Fibroblast of the aortic adventitia (primary cell): ENCODE measurements at regions not wholly inside any gene's neighbourhood (a gene's known extent, or its start where the extent isn't known, plus 50 kb on each side); places are given as distances from the start of the nearest gene placed in this dataset.
A peak's percentile ranks its signal among the peaks of the same experiment; 100 is the strongest.
"Not testable (repeated sequence)": the region's sequence is repeated elsewhere in the genome, so short reads cannot be mapped to it uniquely, and the experiment has no call there.

Experiments used
- DNase-seq: peaks from one replicate; pipeline ENCODE4 v3.0.0-alpha.2; 2010; ENCODE audit warnings: low read depth
- H3K4me3 ChIP-seq: 2 replicates; pipeline ENCODE4 v1.5.1; 2011; ENCODE audit warnings: low read depth, mild to moderate bottlenecking, control low read depth, low read length, moderate library complexity
- TF ChIP-seq, protein P1 (sequence below): IDR thresholded peaks from 2 replicates; pipeline ENCODE4 v1.5.1; 2011; ENCODE audit warnings: mild to moderate bottlenecking, low read length, control low read depth, inconsistent platforms; ENCODE audit not compliant: insufficient read depth

DNA sequence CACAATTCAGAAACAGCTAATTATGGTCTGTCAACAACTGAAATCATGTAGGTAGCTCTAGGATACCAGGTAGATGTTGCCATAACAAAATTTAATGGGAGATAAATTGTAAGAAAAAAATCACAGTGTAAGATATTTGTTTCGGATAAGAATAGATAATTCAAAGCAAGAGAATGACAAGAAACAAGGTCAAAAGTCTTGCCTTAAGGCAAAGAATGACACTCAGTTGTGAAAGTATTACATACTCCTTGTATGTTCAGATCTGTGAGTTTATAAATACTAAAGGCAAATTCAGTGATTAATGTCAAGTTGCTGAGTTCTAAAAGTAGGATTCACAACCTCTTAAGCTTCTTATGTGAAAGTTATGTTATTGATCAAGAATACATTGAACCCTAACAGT lies 772.2 kb upstream of the SGO1 start:
- no peak for DNase-seq
- H3K4me3 ChIP-seq: no peak overlapping the region
- TF ChIP-seq, protein P1, sequence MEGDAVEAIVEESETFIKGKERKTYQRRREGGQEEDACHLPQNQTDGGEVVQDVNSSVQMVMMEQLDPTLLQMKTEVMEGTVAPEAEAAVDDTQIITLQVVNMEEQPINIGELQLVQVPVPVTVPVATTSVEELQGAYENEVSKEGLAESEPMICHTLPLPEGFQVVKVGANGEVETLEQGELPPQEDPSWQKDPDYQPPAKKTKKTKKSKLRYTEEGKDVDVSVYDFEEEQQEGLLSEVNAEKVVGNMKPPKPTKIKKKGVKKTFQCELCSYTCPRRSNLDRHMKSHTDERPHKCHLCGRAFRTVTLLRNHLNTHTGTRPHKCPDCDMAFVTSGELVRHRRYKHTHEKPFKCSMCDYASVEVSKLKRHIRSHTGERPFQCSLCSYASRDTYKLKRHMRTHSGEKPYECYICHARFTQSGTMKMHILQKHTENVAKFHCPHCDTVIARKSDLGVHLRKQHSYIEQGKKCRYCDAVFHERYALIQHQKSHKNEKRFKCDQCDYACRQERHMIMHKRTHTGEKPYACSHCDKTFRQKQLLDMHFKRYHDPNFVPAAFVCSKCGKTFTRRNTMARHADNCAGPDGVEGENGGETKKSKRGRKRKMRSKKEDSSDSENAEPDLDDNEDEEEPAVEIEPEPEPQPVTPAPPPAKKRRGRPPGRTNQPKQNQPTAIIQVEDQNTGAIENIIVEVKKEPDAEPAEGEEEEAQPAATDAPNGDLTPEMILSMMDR: no peak

DNA sequence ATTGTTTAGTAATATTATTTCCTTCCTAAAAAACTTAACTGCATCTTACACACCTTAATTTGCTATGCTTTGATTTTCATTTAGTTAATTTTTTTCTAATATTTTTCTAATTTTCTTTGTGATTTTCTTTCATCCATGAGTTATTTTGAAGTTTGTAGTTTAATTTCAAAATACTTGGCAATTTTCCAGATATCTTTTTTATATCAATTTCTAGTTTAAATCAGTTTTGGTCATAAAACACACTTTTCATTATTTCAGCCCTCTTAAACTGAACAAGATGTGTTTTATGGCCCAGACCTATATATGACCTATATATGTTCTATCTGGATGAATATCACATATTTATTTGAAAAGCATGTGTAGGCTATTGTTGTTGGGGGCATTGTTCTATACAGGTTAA lies 759.9 kb upstream of the SGO1 start:
- TF ChIP-seq, protein P1: no peak
- no peak overlapping the region for H3K4me3 ChIP-seq
- DNase-seq: no peak

DNA sequence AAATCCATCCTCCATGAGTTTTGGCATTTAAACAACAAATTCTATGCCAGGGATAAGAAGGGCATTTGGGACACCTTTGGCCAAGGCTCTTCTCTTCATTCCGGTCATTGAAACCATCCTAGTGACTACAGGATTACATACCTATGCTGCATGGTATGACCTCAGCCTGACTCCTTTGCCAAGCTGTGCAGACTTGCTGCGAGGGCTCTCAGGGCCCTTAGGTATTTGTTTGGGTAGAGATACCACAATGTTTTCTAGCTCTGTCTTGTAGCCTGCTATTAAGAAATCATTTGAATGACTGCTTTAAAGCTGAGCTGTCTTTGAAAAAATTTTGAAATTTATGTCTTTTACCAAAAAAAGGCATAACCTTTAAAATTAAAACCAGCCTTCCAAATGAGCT lies 749.8 kb upstream of the SGO1 start:
- H3K4me3 ChIP-seq: no peak overlapping the region
- TF ChIP-seq, protein P1: no peak
- DNase-seq: no peak

DNA sequence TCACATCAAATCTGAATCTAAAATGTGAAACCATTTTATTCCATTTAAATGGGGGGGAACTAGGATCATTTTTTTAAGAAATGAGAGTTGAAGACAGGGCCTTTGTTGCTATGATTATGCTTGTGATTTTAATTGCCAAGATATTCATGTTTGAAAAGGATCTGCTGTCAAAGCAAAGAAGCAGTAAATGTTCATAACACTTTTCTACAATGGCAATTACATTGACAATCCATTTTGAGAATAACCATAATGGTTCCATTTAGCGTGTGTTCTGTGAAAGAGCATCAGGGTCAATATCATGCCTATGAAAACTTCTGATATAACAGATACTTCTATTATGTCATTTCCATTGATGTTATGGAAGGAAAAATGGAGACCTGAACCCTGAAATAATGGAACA lies 745.8 kb upstream of the SGO1 start:
- no peak overlapping the region for H3K4me3 ChIP-seq
- no peak for DNase-seq
- TF ChIP-seq, protein P1: no peak

DNA sequence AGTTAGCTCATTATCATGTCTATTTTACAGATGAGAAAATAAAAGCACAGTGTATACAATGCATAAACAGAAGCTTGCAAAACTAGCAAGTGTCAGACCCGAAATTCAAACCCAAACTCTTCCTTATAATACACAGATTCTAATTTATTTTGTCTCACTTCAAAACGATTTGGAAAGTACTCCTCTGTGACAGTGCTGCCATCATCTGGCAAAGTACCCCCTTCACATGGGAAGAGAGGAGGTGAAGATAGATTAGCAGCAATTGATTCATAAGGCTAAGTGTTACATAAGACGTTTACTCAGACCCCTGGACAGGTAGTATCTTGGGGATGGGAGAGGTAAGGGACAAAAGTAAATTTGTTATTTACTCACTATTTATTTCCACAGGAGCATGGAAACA lies 744.0 kb upstream of the SGO1 start:
- DNase-seq: peak; percentile 4
- TF ChIP-seq, protein P1: peak; percentile 14

DNA sequence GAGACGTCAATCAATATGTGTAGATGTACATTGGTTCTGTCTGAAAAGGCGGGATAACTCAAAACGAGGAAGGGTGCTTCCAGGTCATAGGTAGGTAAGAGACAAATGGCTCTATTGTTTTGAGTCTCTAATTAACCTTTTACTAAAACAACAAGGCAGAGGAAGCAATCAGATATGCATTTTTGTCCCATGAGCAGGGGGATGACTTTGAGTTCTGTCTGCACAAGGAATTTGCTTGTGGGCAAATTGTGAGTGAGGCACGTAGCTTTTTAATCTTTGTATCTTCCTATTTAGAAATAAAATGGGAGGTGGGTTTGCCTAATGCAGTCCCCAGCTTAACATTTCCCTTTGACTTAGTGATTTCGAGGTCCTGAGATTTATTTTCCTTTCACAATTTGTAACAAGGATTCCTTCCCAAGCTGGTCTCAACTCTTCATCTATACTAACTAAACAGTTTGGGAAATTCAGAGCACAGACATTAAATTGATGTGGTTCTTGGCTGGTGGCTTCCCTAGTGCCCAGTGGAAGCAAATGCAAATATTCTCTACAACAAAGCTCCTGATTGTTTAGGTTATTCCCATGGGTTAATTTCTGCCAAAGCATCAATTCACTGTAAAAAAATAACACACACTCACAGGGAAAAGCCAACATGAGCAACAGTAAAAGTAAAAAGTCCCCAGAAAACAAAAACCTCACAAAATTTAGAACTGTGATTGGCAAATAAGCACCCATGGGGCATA lies 738.8 kb upstream of the SGO1 start:
- no peak for DNase-seq
- no peak overlapping the region for H3K4me3 ChIP-seq
- TF ChIP-seq, protein P1: no peak

More for the DNA sequence above, 744.0 kb upstream of the SGO1 start:
- no peak overlapping the region for H3K4me3 ChIP-seq

DNA sequence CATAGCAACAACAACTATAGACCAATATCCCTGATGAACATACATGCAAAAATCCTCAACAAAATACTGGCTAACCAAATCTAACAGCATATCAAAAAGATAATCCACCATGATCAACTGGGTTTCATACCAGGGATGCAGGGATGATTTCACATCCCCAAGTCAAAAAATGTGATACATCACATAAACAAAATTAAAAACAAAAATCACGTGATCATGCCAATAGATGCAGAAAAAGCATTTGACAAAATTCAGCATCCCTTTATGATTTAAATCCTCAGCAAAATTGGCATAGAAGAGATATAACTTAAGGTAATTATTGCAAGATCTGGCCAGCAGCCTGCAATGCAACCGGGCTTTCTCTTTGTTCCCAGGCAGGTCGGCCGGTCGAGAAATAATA lies 735.1 kb upstream of the SGO1 start:
- not testable (repeated sequence) for DNase-seq

More for the DNA sequence above, 735.1 kb upstream of the SGO1 start:
- H3K4me3 ChIP-seq: not testable (repeated sequence)
